ENCODE measurements at regions not wholly inside any gene's neighbourhood (a gene's known extent, or its start where the extent isn't known, plus 50 kb on each side); places are given as distances from the start of the nearest gene placed in this dataset.

DNA sequence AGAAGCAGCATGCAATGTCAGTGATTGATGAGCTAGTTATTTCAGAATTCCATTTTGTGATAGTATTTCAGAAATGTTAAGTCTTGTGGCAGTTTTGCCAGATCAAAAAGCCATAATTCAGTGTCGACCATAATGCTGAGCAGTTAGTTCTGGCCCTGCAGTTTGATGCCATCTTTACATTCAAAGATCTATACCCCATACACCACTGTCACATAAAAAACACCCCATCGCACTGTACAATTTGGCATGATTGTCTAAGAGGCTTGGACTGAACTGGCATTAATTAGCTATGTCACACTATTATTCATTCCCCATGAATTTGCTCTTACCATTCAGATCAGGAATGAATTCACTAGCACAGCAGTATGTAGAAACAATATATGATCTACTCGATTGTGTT lies 127.7 kb upstream of the EPHA3 start (continued):
- TF ChIP-seq, protein P1, sequence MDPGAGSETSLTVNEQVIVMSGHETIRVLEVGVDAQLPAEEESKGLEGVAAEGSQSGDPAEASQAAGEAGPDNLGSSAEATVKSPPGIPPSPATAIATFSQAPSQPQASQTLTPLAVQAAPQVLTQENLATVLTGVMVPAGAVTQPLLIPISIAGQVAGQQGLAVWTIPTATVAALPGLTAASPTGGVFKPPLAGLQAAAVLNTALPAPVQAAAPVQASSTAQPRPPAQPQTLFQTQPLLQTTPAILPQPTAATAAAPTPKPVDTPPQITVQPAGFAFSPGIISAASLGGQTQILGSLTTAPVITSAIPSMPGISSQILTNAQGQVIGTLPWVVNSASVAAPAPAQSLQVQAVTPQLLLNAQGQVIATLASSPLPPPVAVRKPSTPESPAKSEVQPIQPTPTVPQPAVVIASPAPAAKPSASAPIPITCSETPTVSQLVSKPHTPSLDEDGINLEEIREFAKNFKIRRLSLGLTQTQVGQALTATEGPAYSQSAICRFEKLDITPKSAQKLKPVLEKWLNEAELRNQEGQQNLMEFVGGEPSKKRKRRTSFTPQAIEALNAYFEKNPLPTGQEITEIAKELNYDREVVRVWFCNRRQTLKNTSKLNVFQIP (CRISPR knock-in tag; IDR thresholded peaks at IDR 0.05; ENCODE audit: borderline replicate concordance, low read depth), result no peak
- TF ChIP-seq RARB (CRISPR knock-in tag; IDR thresholded peaks at IDR 0.05) (no peak), TCF4 (CRISPR knock-in tag; IDR thresholded peaks at IDR 0.05; ENCODE audit: borderline replicate concordance) (no peak), ISL1 (CRISPR knock-in tag; IDR thresholded peaks at IDR 0.05) (no peak), PPARA (CRISPR knock-in tag; IDR thresholded peaks at IDR 0.05; ENCODE audit: borderline replicate concordance) (no peak)

DNA sequence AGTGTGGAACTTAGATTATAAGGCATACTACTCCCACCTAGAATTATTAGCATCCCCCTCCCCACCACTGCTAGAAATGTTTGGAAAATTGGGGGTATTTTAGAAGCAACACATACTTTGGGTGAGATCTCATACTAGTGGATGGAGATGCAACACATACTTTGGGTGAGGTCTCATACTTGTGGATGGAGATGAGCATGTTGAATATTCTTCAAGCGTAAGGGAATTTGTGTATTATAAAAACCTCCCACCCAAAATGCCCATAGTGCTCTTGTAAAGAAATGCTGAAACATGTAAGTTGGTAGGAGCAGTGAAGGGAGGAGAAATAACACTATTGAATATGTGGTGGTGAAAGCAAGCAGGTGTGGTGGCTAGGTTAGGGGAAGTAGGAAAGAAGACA lies 124.0 kb upstream of the EPHA3 start:
- ATAC-seq, result no peak
- TF ChIP-seq, protein P2, sequence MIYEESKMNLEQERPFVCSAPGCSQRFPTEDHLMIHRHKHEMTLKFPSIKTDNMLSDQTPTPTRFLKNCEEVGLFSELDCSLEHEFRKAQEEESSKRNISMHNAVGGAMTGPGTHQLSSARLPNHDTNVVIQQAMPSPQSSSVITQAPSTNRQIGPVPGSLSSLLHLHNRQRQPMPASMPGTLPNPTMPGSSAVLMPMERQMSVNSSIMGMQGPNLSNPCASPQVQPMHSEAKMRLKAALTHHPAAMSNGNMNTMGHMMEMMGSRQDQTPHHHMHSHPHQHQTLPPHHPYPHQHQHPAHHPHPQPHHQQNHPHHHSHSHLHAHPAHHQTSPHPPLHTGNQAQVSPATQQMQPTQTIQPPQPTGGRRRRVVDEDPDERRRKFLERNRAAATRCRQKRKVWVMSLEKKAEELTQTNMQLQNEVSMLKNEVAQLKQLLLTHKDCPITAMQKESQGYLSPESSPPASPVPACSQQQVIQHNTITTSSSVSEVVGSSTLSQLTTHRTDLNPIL (CRISPR knock-in tag; IDR thresholded peaks at IDR 0.05; ENCODE audit: low read depth), result no peak
- TF ChIP-seq BACH2 (CRISPR knock-in tag; IDR thresholded peaks at IDR 0.05; ENCODE audit: borderline replicate concordance) (no peak), ESRRG (CRISPR knock-in tag; IDR thresholded peaks at IDR 0.05) (no peak), ZNF70 (CRISPR knock-in tag; IDR thresholded peaks at IDR 0.05) (no peak), PPARA (CRISPR knock-in tag; IDR thresholded peaks at IDR 0.05; ENCODE audit: borderline replicate concordance) (no peak), ZFP30 (CRISPR knock-in tag; IDR thresholded peaks at IDR 0.05) (no peak), CSDC2 (CRISPR knock-in tag; IDR thresholded peaks at IDR 0.05) (no peak), RARB (CRISPR knock-in tag; IDR thresholded peaks at IDR 0.05) (no peak), TCF4 (CRISPR knock-in tag; IDR thresholded peaks at IDR 0.05; ENCODE audit: borderline replicate concordance) (no peak), GLIS3 (CRISPR knock-in tag; IDR thresholded peaks at IDR 0.05) (no peak)
- TF ChIP-seq, protein P3, sequence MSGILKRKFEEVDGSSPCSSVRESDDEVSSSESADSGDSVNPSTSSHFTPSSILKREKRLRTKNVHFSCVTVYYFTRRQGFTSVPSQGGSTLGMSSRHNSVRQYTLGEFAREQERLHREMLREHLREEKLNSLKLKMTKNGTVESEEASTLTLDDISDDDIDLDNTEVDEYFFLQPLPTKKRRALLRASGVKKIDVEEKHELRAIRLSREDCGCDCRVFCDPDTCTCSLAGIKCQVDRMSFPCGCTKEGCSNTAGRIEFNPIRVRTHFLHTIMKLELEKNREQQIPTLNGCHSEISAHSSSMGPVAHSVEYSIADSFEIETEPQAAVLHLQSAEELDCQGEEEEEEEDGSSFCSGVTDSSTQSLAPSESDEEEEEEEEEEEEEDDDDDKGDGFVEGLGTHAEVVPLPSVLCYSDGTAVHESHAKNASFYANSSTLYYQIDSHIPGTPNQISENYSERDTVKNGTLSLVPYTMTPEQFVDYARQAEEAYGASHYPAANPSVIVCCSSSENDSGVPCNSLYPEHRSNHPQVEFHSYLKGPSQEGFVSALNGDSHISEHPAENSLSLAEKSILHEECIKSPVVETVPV (CRISPR knock-in tag; IDR thresholded peaks at IDR 0.05), result no peak
- TF ChIP-seq, protein P1 (CRISPR knock-in tag; IDR thresholded peaks at IDR 0.05; ENCODE audit: borderline replicate concordance, low read depth), result no peak
- TF ChIP-seq, protein P4, sequence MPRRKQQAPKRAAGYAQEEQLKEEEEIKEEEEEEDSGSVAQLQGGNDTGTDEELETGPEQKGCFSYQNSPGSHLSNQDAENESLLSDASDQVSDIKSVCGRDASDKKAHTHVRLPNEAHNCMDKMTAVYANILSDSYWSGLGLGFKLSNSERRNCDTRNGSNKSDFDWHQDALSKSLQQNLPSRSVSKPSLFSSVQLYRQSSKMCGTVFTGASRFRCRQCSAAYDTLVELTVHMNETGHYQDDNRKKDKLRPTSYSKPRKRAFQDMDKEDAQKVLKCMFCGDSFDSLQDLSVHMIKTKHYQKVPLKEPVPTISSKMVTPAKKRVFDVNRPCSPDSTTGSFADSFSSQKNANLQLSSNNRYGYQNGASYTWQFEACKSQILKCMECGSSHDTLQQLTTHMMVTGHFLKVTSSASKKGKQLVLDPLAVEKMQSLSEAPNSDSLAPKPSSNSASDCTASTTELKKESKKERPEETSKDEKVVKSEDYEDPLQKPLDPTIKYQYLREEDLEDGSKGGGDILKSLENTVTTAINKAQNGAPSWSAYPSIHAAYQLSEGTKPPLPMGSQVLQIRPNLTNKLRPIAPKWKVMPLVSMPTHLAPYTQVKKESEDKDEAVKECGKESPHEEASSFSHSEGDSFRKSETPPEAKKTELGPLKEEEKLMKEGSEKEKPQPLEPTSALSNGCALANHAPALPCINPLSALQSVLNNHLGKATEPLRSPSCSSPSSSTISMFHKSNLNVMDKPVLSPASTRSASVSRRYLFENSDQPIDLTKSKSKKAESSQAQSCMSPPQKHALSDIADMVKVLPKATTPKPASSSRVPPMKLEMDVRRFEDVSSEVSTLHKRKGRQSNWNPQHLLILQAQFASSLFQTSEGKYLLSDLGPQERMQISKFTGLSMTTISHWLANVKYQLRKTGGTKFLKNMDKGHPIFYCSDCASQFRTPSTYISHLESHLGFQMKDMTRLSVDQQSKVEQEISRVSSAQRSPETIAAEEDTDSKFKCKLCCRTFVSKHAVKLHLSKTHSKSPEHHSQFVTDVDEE (CRISPR knock-in tag; IDR thresholded peaks at IDR 0.05), result no peak

DNA sequence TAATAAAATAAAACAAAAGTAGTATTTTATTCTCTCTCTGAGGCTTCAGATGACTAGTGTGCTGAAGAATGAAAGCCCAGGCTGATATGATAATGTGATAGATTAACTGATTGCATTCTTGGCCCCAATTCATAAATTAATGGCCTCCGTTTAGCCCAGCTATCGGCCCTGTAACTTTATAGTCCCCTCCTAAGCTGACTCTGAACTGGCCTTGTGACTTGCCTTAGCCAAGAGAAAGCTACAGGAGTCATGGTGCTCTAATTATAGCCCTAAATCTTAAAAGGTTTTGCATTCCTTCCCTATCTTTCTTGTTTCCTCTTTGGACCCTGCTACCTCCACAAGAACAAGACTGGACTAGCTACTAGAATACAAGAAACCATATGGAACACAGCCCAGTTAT lies 123.2 kb upstream of the EPHA3 start:
- ATAC-seq, result no peak
- TF ChIP-seq ZFP30 (CRISPR knock-in tag; IDR thresholded peaks at IDR 0.05) (no peak), TOX (CRISPR knock-in tag; IDR thresholded peaks at IDR 0.05; ENCODE audit: borderline replicate concordance) (no peak), BACH2 (CRISPR knock-in tag; IDR thresholded peaks at IDR 0.05; ENCODE audit: borderline replicate concordance) (no peak)

DNA sequence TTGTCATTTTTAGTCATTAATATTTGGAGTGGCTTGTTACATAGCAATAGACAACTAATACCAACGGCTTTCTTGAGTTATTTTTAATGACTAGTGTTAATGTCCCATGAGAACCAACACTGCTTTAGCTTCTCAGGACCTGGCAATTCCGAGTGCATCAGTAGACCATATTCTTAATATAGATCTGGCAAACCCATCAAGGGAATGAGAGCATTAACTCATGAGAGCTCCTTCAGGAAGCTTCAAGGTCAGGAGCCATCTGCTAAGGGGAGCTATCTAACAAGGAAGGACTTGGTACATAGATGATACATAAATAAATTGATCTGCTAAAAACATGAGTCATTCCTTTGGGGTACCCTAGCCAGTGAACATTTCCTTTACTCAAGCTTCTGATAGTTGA lies 122.6 kb upstream of the EPHA3 start:
- ATAC-seq, result no peak
- TF ChIP-seq ISL1 (CRISPR knock-in tag; IDR thresholded peaks at IDR 0.05), result no peak
- TF ChIP-seq, protein P1 (CRISPR knock-in tag; IDR thresholded peaks at IDR 0.05; ENCODE audit: borderline replicate concordance, low read depth), result no peak
- TF ChIP-seq, protein P2 (CRISPR knock-in tag; IDR thresholded peaks at IDR 0.05; ENCODE audit: low read depth), result no peak
- no peak for TF ChIP-seq RARB (CRISPR knock-in tag; IDR thresholded peaks at IDR 0.05)
- TF ChIP-seq ZC3H10 (CRISPR knock-in tag; IDR thresholded peaks at IDR 0.05), result no peak
- no peak for TF ChIP-seq SNAI2 (CRISPR knock-in tag; IDR thresholded peaks at IDR 0.05)
- no peak for TF ChIP-seq ZNF8 (CRISPR knock-in tag; IDR thresholded peaks at IDR 0.05)
- no peak for TF ChIP-seq ARNTL (CRISPR knock-in tag; IDR thresholded peaks at IDR 0.05; ENCODE audit: borderline replicate concordance, low read depth)
- TF ChIP-seq TOX (CRISPR knock-in tag; IDR thresholded peaks at IDR 0.05; ENCODE audit: borderline replicate concordance), result no peak
- no peak for TF ChIP-seq BACH2 (CRISPR knock-in tag; IDR thresholded peaks at IDR 0.05; ENCODE audit: borderline replicate concordance)
- no peak for TF ChIP-seq OSR1 (CRISPR knock-in tag; IDR thresholded peaks at IDR 0.05)
- TF ChIP-seq ZFP3 (CRISPR knock-in tag; IDR thresholded peaks at IDR 0.05), result no peak
- TF ChIP-seq TCF4 (CRISPR knock-in tag; IDR thresholded peaks at IDR 0.05; ENCODE audit: borderline replicate concordance), result no peak
- no peak for TF ChIP-seq CSDC2 (CRISPR knock-in tag; IDR thresholded peaks at IDR 0.05)
- TF ChIP-seq ZNF70 (CRISPR knock-in tag; IDR thresholded peaks at IDR 0.05), result no peak

Measured in SK-N-SH treated with all-trans-retinoic acid at 6 μM for 48 hours (cell line).